H1 (cell line): ENCODE measurements at regions not wholly inside any gene's neighbourhood (a gene's known extent, or its start where the extent isn't known, plus 50 kb on each side); places are given as distances from the start of the nearest gene placed in this dataset.

Experiments
- SIN3A ChIP-seq, 2 experiments: IDR thresholded peaks in 1 of 2; conservative IDR thresholded peaks in 1 of 2; 2 replicates each; pipeline ENCODE4 v1.6.1; 2011 to 2012; ENCODE audit warnings: low read length in 2 of 2, improper control_type of control experiment in 1 of 2, low read depth in 1 of 2, mild to moderate bottlenecking in 1 of 2
- TAF7 ChIP-seq: optimal IDR thresholded peaks from 2 replicates; pipeline ENCODE3; 2011; ENCODE audit warnings: low read depth, mild to moderate bottlenecking, inconsistent platforms, low read length, moderate library complexity, borderline replicate concordance

GRCh38 chr10:77710081-77710551 lies 72.5 kb upstream of the KCNMA1 start (continued):
- no peak for TF ChIP-seq TAF7
- 0 out of 4 replicates have a peak, but pooled peaks have one; percentile 23 to 40 for TF ChIP-seq SIN3A (conservative IDR thresholded peaks at IDR 0.05 in 1 of 2, IDR thresholded peaks at IDR 0.05 in 1 of 2; ENCODE audit: low read depth in 1 of 2, low read length in 2 of 2)
